Muscle of back (tissue), 3 donors: ENCODE measurements at regions not wholly inside any gene's neighbourhood (a gene's known extent, or its start where the extent isn't known, plus 50 kb on each side); places are given as distances from the start of the nearest gene placed in this dataset.
"Not testable (repeated sequence)": the region's sequence is repeated elsewhere in the genome, so short reads cannot be mapped to it uniquely, and the experiment has no call there.

Experiments
- DNase-seq, 3 donors: peaks; one replicate each; pipeline versions ENCODE4 v3.0.0 to v3.0.0-alpha.2; 2013

DNA sequence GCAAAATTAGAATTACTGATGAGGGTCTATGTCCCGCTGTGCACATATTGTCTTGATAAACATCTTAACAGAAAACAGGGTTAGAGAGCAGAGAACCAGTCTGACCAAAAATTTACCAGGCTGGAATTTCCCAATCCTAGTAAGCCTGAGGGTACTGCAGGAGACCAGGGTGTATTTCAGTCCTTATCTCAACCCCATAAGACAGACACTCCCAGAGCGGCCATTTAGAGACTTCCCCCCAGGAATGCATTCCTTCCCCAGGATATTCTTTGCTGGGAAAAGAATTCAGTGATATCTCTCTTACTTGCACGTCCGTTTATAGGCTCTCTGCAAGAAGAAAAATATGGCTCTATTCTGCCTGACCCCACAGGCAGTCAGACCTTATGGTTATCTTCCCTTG lies 101.4 kb upstream of the FAM3C start:
- not testable (repeated sequence) for DNase-seq

DNA sequence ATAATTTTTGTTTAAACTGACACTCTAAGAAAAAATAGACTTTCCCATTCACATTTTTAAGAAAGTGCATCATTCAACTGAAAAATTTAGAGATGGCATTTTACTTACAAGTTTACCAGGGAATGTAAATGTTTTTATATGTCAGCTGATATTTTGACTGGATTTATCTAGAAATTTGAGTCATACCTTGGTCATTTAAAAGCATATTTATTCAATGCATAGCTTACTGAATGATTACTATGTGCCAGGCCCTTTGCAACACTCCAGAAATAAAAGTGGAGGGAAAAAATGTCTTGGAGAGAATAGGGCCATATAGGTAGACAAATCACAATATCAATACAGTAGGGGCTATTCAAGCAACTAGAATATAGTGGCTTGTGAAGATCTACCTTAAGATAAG lies 98.4 kb upstream of the FAM3C start:
- DNase-seq, result no peak

DNA sequence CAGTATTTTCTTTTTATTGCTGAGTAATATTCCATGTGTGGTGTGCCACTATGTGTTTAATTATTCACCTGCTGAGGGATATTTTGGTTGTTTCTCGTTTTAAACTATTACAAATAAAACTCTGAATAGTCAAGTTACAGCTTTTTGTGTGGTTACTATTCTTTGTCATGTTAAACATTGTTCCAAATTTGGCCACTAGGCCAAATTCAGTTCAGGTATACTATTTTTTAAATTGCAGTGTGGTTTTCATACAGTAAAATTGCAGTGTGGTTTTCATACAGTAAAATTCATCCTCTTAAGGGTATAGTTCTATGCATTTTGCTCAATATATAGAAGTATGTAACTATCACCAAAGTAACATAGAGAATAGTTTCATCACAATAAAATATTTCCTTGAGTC lies 97.4 kb upstream of the FAM3C start:
- DNase-seq, result no peak

DNA sequence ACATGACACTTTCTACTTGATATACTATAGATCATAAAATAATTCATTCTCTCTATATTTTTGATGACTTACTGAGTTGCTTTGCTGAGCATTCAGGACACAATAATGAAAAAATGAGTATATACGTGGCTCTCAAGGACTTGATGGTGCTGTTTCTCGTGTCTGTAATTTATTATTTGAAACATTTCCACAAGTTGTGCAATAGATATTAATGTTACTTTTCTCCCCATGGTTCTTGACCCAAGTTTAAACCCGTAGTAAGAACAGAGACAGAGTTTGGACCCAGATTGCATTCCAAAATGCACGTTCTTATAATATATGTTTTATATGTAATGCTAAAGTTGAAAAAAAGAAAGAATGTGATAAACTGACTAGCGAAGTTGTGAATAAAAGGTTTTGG lies 94.2 kb upstream of the FAM3C start:
- no peak for DNase-seq

DNA sequence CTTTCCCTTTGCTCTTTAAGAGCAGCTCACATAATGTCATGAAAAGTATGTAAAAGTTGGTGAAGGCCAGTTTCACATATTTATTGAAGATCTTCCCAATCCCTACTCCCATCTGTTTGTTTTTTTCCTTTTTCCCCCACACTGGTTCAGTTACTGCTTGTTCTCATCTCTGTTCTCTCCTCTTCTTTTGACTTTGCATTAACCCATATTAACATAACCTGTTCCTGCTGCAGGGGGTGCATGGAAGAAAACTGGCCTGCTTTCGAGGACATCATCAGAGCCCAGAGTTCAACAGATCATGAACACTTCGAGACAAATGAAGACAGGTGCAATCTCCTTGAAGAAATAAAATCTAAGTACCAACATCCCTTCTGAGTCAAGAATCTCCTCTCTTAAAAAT lies 93.3 kb upstream of the FAM3C start:
- no peak for DNase-seq

DNA sequence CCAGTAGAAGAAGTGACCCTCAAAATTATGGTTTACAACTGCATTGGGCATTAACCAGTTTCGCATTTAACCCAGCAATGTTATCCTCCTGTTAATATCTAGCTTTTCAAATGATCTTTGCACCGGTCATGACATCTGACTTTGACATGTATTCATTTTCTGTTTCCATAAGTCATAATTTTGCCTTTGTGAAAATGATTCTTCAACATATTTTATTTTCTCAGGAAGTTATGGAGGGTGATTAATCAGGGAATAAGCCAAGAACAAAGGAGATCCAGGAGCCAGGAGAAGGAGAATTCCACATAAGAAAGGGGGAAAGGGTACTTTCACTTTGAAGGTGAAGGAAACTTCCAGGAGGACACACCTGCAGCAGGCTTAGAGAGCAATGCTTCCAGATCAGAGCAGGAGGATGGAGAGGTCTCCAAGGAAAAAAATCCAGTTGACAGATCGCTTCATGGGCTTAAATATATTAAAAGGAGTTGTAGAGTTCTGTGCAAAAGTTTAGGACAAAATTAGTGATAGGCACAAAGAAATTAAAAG lies 92.1 kb upstream of the FAM3C start:
- no peak for DNase-seq

DNA sequence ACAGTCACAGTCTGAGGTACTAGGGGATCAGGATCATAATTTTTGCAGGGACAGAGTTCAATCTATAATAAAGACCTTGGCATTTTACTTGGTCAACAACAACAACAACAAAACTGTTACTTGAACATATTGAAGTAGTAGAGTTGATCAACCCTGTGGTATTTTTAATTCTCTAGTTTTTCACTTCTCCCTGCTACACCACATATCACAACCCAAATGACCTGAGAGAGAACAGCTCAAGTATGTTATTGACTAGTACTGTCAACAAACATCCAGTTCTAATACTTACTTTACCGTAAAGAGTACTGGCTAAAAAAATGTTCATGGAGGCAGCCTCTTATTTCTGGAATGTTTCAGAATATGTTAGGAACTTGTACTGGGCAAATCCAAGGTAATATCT lies 90.5 kb upstream of the FAM3C start:
- no peak for DNase-seq

DNA sequence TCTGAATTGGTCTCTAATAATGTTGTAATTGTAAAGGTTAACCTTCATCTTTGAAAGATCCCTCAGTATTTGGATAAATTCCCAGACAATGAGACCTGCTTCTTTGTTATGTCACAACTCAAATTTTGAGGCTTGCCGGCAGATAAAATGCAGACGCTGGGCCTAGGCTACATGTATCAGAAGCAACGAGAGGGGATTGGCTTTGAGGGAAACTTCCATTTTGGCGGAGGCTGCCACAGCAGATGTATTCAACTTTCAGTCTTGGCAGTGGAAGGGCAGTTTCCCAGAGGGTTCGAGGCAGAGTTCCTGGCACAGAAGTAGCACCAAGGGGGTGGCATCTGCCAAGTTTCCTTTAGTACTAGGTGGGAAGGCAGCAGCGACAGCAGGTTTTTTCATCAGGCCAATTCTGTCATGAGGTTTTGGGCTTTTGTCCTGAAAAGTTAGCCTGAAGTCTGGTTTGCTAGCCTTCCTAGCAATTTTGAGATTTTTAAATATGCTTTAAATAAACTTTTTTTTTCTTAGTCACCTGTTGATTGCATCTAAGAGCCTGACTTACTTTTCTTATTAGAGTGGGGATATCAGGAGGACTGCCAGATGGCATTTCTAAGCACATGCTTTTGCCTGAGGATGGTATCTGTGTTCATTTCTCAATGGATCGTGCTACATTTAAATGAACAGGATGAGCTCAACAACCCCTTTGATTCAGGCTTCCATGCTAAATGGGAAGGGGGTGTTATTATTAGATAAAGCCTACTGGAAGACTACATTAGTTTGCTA lies 89.5 kb upstream of the FAM3C start:
- peak; percentile 9 to 73 (median 59) for DNase-seq

DNA sequence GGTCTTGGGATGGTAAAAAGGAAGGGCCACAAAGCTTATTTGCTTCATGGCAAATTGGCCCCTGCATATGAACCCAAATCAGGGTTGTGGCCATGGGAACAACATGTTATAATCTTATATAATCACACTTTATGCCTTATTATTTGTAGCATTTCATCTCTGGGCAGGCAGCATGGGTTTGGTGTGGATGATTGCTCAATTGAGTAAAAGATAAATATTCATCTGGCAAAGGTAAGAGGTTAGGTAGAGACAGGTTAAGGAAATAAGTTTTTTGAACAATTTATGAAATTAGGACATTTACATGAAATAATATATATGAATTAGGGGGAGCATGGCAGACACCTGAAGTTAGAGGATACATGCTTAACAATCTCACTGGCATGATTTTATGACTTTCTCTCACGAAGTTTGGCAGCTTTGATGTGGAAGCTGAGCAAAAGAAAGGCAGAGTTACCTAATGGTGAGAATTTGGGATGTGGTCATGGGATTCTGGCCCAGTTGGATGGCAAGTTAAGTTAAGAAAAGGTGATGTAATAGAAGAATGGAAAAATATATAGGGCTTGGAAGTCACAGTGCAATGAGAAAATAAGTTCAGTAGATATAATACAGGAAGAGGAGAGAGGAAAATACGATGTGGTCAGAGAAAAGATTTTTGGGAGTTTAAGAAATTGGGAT lies 88.1 kb upstream of the FAM3C start:
- DNase-seq, result peak in 1 of 3 donors; percentile 28

DNA sequence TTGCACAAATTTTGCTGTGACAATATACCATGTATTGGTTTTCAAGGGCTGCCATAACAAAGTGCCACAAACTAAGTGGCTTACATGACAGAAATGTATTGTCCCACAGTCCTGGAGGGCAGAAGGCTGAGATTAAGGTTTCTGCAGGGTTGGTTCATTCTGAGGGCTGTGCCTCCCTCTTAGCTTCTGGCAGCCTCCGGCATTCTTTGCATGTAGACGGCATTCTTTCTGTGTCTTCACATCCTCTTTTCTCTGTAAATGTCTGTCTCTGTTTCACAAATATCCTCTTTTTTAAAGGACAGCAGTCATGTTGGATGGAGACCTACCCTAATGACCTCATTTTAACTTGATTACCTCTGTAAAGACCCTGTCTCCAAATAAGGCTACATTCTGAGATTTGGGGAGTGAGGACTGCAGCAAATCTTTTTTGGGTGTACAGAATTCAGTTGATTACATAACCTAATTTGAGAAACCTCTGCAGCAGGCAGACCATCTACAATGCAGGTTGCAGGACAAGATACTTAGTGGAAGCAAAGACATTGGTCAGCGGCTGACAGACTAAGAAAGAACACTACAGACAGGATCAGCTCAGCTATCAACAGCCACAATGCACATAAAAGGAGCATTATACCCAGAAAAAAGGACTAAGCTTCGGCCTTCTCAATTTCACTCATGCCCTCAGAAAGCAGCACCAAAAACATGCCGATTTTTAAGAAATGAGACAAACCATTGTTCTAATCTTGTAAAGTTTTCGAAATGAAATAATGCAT lies 84.6 kb upstream of the FAM3C start:
- DNase-seq, result no peak

DNA sequence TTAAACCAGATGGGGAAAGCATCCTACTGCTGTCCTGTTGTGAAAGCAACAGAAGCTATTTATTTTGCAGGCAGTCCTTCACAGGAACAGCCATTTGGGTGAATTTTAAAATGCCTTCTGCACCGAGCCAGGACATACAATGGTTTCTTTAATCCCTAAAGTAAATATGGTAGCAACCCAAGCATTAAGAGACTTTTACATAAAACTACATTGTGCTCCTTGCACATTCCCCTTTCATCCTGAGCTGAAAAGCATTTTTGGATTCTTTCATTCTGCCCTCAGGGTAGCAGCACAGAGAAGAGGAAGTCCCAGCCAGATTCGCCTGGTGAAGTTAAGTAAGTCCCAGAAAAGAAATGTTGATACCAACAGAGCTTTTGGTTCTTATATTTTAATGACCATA lies 84.0 kb upstream of the FAM3C start:
- no peak for DNase-seq

DNA sequence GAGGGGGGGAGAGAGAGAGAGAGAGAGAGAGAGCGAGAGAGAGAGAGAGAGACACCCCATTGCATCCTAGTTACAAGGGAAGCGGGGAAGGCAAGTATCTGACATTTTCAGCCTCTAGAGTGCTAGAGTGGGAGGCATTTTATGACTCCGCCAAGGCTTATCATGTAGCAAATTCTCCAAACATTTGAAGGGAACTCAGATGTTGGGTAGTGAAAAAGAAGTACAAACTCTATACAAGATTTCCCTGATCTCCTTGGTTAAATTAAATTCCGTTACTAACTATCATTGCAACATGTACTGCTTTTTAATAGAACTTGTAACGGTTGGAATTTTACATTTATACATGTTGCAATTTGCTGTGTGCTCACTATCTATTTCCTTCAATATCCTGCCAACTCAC lies 83.4 kb upstream of the FAM3C start:
- DNase-seq, result no peak

DNA sequence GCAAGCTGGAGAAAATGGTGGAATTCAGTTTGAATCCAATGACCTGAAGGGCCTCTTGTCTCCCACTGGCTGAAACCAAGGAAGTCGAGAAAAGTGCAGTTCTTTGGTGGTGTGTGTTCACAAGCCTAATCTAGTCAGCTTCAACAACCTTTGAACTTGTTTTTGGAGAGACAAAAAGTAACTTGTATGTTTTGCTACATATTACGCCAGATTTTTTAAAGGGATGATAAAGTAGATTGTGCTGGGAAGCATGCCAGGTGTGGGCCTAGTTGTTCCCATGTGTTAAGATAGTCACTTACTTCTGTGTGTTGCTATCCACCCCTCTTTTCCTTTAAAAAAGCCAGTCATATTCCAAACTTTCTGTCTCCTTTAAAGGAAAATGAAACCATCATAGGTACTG lies 79.7 kb upstream of the FAM3C start:
- peak in 1 of 3 donors; percentile 27 for DNase-seq

DNA sequence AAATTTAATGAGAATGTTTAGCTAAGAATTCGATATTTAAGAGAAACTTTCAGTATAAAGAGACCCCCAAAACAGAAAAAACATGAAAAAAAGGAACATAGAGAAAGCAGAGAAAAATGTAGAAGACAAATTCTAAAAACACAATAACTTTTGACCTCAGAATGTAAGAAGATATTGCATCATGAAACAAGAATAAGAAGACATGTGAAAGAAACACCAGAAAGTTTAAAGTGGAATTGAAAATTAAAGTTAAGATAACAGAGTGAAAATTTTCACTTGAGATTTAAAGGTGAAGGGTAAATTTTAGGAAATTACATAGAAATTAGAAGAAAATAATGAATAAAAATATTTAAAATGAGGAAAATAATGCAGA lies 78.2 kb upstream of the FAM3C start:
- DNase-seq, result no peak

DNA sequence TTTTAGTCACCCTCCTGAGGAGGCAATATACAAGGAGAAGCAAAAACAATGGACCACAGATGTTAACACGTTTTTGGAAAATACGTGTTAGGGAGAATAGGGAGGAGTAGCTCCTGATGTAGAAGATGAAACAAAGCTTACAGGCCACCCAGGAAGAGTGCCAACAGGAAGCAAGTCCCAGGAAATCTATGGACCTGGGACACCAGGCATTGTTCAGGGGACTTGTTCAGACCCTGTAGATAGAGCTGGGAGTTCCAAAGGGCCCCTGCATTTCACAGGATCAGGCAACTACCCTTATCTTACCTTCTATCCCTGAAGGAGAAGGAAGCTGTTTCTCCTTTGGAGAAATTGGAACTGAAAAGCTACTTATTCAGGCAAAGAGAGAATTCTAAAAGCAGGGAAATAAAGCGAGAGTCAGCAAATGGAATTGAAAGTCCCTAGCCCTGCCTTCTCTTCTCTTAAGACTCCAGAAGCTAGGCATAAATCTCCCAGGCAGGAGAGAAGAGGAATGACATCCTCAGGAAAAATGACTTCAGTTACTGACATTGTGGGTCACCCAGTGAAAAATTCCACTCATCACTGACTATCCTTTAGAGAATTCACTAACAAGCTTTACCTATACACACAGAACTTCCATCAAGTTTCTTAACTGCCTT lies 77.7 kb upstream of the FAM3C start:
- DNase-seq, result no peak

DNA sequence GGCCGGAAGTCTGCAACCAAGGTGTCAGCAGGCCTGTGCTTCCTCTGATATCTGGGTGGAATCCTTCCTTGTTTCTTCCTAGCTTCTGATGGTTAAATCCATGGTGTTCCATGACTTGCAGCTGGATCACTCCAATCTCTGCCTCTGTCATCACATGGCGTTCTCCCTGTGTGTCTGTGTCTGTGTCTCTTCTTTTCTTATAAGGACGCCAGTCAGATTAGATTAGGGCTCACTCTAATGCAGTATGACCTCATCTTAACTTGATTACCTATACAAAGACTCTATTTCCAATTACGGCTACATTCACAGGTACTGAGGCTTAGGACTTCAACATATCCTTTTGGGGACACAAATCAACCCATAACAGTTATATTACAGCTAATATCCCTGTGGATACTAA lies 70.3 kb upstream of the FAM3C start:
- no peak for DNase-seq

DNA sequence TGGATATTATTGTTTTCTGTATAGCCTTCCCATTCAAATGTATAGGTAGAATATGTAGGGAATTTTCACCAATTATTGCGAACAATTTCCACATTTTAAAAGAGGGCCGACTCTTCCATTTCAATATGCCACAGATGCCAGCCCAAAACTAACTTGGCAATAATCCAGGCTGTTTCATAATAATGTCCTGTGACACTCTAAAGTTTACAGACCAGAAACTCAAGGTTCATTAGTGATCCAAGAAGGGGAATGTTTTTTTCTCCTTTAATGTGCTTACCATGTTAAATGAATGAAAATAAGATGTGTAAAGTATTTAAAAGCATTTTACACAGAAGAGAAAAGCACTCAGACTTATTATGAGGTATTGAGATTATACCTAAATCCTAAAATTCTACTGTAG lies 63.0 kb upstream of the FAM3C start:
- DNase-seq, result no peak

DNA sequence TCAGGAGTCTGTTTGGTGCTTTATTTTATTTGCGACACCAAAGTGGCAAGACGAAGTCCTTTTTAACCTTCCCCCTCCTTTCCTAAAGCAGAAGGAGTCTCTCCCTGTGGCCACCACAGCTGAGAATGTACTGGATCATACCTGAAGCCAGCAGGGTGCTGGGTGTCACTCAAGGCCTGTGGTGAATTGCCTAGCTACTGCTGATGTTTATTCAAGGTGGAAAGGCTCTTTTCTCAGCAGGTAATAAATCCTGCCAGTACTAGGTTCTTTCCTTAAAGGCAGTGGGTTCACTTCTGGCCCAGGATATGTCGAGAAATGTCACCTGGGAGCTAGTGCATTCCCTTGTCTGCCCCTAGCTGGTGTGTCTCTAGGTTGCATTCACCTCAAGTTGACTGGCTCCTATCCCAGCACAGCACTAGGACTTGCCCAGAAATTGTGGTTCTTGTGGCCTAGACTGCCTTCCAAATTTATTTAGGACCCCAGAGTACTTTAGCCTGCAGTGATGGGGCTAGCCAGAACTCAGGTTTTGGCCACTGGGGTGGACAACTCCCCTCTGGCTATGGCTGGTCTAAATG lies 60.8 kb upstream of the FAM3C start:
- no peak for DNase-seq

DNA sequence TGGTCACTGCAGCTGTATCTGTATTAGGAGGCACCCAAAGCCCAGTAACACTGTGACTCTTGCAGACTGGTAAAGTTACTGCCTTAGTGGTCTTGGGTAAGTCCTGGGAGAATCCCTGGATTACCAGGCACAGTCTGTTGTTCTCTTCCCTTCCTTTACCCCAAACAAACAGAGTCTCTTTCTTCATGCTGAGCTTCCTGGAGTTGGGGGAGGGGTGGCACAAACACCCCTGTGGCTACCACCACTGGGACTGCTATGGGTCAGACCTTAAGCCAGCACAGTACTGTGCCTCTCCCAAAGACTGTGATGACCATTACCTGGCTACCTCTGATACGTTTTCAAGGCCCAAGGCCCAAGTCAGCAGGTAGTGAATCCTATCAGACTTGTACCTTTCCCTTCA lies 59.9 kb upstream of the FAM3C start:
- DNase-seq, result no peak

DNA sequence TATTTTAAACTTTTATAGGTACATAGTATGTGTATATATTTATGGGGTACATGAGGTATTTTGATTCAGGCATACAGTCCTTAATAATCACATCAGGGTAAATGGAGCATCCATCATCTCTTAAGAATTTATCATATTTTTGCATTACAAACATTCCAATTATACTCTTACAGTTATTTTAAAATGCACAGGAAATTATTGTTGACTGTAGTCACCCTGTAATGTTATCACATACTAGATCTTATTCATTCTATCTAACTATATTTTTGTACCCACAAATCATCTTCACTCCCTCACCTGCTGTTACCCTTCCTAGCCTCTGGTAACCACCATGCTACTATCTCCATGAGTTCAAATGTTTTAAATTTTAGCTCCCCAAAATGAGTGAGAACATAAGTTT lies 56.3 kb upstream of the FAM3C start:
- DNase-seq, result no peak

DNA sequence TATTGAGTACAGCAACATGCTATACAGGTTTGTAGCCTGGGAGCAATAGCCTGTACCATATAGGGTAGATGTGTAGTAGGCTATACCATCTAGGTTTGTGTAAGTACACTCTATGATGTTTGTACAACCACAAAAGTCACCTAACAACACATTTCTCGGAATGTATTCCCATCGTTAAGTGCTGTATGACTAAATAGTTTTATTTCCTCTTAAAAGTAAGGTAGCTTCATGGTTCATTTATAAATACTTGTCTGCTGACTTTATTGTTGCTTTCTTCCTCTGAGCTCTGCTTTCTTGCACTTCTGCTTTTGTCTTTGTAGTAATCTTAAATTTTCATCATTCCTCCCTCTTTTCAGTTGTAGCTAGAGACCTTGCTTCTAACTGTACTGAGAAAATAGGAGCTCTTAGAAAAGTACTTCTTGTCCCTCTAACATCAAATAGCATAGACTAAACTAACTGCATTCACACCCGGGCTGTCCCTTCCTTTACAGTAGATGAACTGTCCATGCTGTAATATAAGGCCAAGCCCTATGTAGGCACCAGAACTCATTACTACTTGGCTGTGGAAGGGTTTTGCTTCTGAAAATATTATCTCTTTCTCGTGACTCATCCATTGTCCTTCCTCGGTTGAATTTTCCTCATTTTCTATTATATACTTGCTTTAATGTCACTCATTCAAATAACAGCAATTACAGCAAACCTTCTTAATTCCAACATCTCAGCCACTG lies 55.4 kb upstream of the FAM3C start:
- DNase-seq, result no peak
